Kidney capillary endothelial cell (primary cell): ENCODE measurements at regions not wholly inside any gene's neighbourhood (a gene's known extent, or its start where the extent isn't known, plus 50 kb on each side); places are given as distances from the start of the nearest gene placed in this dataset.
"Not testable (repeated sequence)": the region's sequence is repeated elsewhere in the genome, so short reads cannot be mapped to it uniquely, and the experiment has no call there.

ENCODE experiments used
- DNase-seq: peaks from one replicate; pipeline ENCODE4 v3.0.0-alpha.2; 2018; ENCODE audit warnings: low spot score

- peak; percentile 1 for DNase-seq
Measured at GRCh38 chrX:83416273-83416672, 91.8 kb upstream of the POU3F4 start.

GRCh38 chrX:83419030-83419792 lies 88.9 kb upstream of the POU3F4 start:
- no peak for DNase-seq

GRCh38 chrX:83422836-83423235 lies 85.3 kb upstream of the POU3F4 start:
- no peak for DNase-seq

- not testable (repeated sequence) for DNase-seq
Measured at GRCh38 chrX:83442552-83442951, 65.5 kb upstream of the POU3F4 start.

GRCh38 chrX:83446355-83446754 lies 61.7 kb upstream of the POU3F4 start:
- no peak for DNase-seq
